Vagina (tissue), 2 donors: ENCODE measurements at regions not wholly inside any gene's neighbourhood (a gene's known extent, or its start where the extent isn't known, plus 50 kb on each side); places are given as distances from the start of the nearest gene placed in this dataset.

Experiments used
- CTCF ChIP-seq, 3 experiments: fragments of 450-650 bp in 2 of 3; fragments of 200-600 bp in 1 of 3; sonication (generic) in 1 of 3; IDR thresholded peaks; one replicate each; pipeline ENCODE4 v1.5.1; 2017 to 2019; ENCODE audit warnings: antibody characterized with exemption in 3 of 3, mild to moderate bottlenecking in 2 of 3, moderate library complexity in 2 of 3
- POLR2A ChIP-seq, 2 donors: fragments of 450-650 bp; IDR thresholded peaks; one replicate each; pipeline ENCODE4 v1.6.1; 2017; ENCODE audit warnings: antibody characterized with exemption in 2 of 2, mild to moderate bottlenecking in 2 of 2, moderate library complexity in 2 of 2
- POLR2AphosphoS5 ChIP-seq, 2 donors: sonication (generic); formaldehyde crosslinking; IDR thresholded peaks; one replicate each; pipeline ENCODE4 v1.9.0; 2017; ENCODE audit warnings: antibody characterized with exemption in 2 of 2, mild to moderate bottlenecking in 2 of 2, low read depth in 1 of 2; ENCODE audit not compliant: insufficient read depth in 1 of 2

DNA sequence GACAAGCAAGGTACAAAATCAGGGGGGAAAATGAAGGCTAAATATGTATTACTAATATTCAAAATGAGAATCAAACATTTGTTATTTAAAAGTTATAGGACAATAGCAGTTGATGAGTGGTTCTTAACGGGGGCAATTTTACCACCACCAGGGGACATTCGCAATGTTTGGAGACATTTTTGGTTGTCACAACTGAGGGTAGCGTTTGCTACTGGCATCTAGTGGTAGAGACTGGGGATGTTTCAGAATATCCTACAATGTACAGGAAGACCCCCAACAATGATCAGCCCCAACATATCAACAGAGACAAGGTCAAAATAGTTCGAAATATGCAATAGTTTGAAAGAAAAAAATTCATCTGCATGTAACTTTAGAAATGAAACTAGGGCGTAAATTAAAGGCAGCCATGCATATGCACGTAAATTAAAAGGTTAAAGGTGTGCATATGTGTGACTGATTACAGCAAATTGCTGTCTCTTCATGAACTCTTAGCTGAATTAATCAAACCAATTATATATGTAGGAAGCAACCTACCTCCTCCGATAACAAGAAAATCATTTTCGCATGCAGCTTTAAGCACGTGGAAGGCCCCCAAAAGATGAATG, 61.2 kb upstream of the CUL3 start:
- TF ChIP-seq POLR2A (IDR thresholded peaks at IDR 0.05) (no peak), CTCF (IDR thresholded peaks at IDR 0.05) (peak in 1 of 3 experiments; percentile 8), POLR2AphosphoS5 (IDR thresholded peaks at IDR 0.05; ENCODE audit: insufficient read depth in 1 of 2, low read depth in 1 of 2) (no peak)
